Activated CD4-positive, alpha-beta memory T cell treated with anti-CD3 and anti-CD28 coated beads, Interleukin-2, amount 10 ng/mL, durations not matched to agents 7 days and 5 days (primary cell): ENCODE measurements at regions not wholly inside any gene's neighbourhood (a gene's known extent, or its start where the extent isn't known, plus 50 kb on each side); places are given as distances from the start of the nearest gene placed in this dataset.
"Not testable (repeated sequence)": the region's sequence is repeated elsewhere in the genome, so short reads cannot be mapped to it uniquely, and the experiment has no call there.

Experiments
- CTCF ChIA-PET: fragments of 350-600 bp; sonication (Branson Sonifier 250); formaldehyde crosslinking; loops from one replicate; lab custom pipeline; 2021; ENCODE audit warnings: antibody characterized with exemption, inconsistent platforms; lab: Charles Lee
- POLR2A ChIA-PET: fragments of 350-600 bp; sonication (Branson Sonifier 250); formaldehyde crosslinking; loops from one replicate; lab custom pipeline; 2021; ENCODE audit warnings: antibody characterized with exemption; lab: Charles Lee
- DNase-seq: peaks from one replicate; pipeline ENCODE4 v3.0.0-alpha.2; 2020
- H3K27ac Mint-ChIP-seq: one replicate; pipeline ENCODE4 v1.8.0; 2021; ENCODE audit warnings: mild to moderate bottlenecking, mixed read lengths
- H3K27me3 Mint-ChIP-seq: one replicate; pipeline ENCODE4 v1.8.0; 2021; ENCODE audit warnings: mixed read lengths
- H3K36me3 Mint-ChIP-seq: one replicate; pipeline ENCODE4 v1.8.0; 2021; ENCODE audit warnings: low read depth, mixed read lengths
- H3K4me1 Mint-ChIP-seq: one replicate; pipeline ENCODE4 v1.8.0; 2021; ENCODE audit warnings: mixed read lengths
- H3K4me3 Mint-ChIP-seq: one replicate; pipeline ENCODE4 v1.8.0; 2021; ENCODE audit warnings: mild to moderate bottlenecking, mixed read lengths
- H3K9me3 Mint-ChIP-seq: one replicate; pipeline ENCODE4 v1.8.0; 2021; ENCODE audit warnings: mixed read lengths

DNA sequence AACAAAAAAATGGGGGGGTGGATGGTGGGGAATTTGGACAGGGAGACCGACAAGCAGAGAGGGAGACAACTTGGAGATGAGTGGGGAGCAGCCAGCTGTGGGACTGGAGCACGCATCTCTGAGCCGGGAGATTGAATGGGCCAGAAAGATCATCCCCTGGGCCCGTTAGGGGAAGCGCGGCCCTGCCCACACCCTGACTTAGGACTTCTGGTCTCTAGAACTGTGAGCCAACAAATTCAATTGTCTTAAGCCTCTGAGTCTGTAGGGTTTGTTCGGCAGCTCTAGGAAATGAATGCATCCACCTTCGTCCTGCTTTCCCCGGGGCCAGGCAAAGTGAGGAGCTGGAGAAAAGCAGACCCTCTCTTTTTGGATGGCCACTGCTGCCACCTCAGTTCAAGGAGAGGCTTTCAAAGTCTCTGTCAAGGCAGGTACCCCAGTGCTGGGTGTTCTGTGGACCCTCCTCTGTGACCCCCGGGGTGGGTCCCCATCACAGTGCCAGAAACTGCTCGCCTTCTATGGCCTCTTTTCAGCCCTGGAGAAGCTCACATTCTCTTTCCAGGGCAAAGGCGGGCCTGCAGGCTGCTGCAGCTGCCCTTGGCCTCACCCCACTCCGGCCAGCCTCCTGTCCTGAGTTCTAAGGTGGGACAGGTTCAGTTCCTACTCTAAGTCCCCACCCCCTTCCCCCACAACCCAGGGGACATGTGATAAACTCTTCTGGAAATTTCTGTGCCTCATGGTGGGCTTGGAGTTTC lies 423.2 kb downstream of the RPS24 start:
- no peaks in the 10 kb centered on the region for H3K36me3 Mint-ChIP-seq
- DNase-seq, result no peak
- H3K27me3 Mint-ChIP-seq, result no peaks in the 10 kb centered on the region
- no peak overlapping the region for H3K4me3 Mint-ChIP-seq
- ChIA-PET POLR2A (no interaction called here), CTCF (no interaction called here)
- no peaks in the 10 kb centered on the region for H3K4me1 Mint-ChIP-seq
- H3K9me3 Mint-ChIP-seq, result no peaks in the 10 kb centered on the region
- H3K27ac Mint-ChIP-seq, result no peak overlapping the region

- DNase-seq, result no peak
- no peaks in the 10 kb centered on the region for H3K27me3 Mint-ChIP-seq
- ChIA-PET CTCF (no interaction called here), POLR2A (no interaction called here)
- H3K4me3 Mint-ChIP-seq, result no peak overlapping the region
- H3K36me3 Mint-ChIP-seq, result no peaks in the 10 kb centered on the region
- H3K9me3 Mint-ChIP-seq, result no peaks in the 10 kb centered on the region
- H3K27ac Mint-ChIP-seq, result no peak overlapping the region
- no peaks in the 10 kb centered on the region for H3K4me1 Mint-ChIP-seq
Measured at GRCh38 chr10:78457804-78458482, 424.3 kb downstream of the RPS24 start.

GRCh38 chr10:78458983-78459638 lies 425.4 kb downstream of the RPS24 start:
- Mint-ChIP-seq H3K4me1 (no peaks in the 10 kb centered on the region), H3K4me3 (no peak overlapping the region), H3K27me3 (no peaks in the 10 kb centered on the region), H3K36me3 (no peaks in the 10 kb centered on the region), H3K27ac (no peak overlapping the region), H3K9me3 (no peaks in the 10 kb centered on the region)
- POLR2A ChIA-PET, result no interaction called here
- CTCF ChIA-PET, result no interaction called here
- DNase-seq, result no peak

- no peak for DNase-seq
- H3K27ac Mint-ChIP-seq, result no peak overlapping the region
- H3K4me3 Mint-ChIP-seq, result no peak overlapping the region
- H3K36me3 Mint-ChIP-seq, result no peaks in the 10 kb centered on the region
- POLR2A ChIA-PET, result no interaction called here
- CTCF ChIA-PET, result no interaction called here
- H3K9me3 Mint-ChIP-seq, result no peaks in the 10 kb centered on the region
- no peaks in the 10 kb centered on the region for H3K4me1 Mint-ChIP-seq
- H3K27me3 Mint-ChIP-seq, result no peaks in the 10 kb centered on the region
Measured at GRCh38 chr10:78459639-78460037, 426.0 kb downstream of the RPS24 start.

GRCh38 chr10:78460204-78460603 lies 426.5 kb downstream of the RPS24 start:
- Mint-ChIP-seq H3K9me3 (no peaks in the 10 kb centered on the region), H3K27me3 (no peaks in the 10 kb centered on the region), H3K36me3 (no peaks in the 10 kb centered on the region), H3K27ac (no peak overlapping the region), H3K4me3 (no peak overlapping the region), H3K4me1 (no peaks in the 10 kb centered on the region)
- ChIA-PET CTCF (no interaction called here), POLR2A (no interaction called here)
- DNase-seq, result no peak

GRCh38 chr10:78461333-78461732 lies 427.7 kb downstream of the RPS24 start:
- Mint-ChIP-seq H3K4me3 (no peak overlapping the region), H3K36me3 (no peaks in the 10 kb centered on the region), H3K4me1 (no peaks in the 10 kb centered on the region), H3K9me3 (no peaks in the 10 kb centered on the region), H3K27me3 (no peaks in the 10 kb centered on the region), H3K27ac (no peak overlapping the region)
- DNase-seq, result no peak
- ChIA-PET POLR2A (no interaction called here), CTCF (no interaction called here)

DNA sequence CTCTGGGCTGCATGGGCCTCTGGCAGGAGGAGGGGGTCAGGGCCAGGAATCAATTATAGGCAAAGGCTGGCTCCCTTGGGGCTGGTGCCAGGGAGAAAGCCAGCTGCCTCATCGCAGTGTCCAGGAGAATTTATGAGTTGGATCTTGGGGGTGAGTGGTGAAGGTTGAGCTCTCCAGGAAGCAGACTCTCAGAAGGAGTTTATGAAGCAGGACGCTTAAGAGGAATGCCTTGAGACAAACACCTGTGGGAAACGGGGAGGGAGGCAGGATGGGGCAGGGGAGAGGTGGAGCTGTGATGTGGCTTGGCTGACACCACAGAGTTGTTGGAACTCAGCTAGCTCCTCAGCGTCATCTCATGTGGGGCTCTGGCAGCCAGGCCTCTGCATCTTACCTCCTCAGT lies 428.5 kb downstream of the RPS24 start:
- no peak for DNase-seq
- H3K36me3 Mint-ChIP-seq, result no peaks in the 10 kb centered on the region
- H3K27me3 Mint-ChIP-seq, result no peaks in the 10 kb centered on the region
- CTCF ChIA-PET, result no interaction called here
- H3K4me3 Mint-ChIP-seq, result no peak overlapping the region
- no peak overlapping the region for H3K27ac Mint-ChIP-seq
- POLR2A ChIA-PET, result no interaction called here
- no peaks in the 10 kb centered on the region for H3K9me3 Mint-ChIP-seq
- no peaks in the 10 kb centered on the region for H3K4me1 Mint-ChIP-seq

DNA sequence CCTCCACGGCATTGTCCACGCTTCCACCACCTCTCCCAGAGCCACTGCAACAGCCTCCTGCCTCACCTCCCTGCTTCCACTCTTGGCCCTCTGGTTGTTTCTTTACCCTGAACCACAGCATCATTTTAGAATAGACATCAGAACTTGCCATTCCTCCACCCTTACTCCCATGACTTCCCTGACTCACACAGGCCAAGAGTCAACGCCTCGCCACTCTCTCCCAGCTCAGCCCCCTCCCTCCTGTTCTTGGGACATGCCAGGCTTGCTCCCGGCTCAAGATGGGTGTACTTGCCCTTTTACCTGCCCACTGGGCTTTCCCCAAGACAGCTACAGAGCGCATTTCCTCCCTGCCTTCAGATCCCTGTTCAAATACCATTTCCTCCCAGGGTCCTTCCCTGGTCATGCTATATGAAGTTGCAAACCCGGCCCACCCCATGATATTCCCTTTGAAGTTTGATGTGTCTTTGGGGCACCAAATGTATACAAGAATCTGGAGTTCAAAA lies 429.1 kb downstream of the RPS24 start:
- Mint-ChIP-seq H3K27ac (no peak overlapping the region), H3K9me3 (no peaks in the 10 kb centered on the region), H3K4me1 (no peaks in the 10 kb centered on the region), H3K36me3 (no peaks in the 10 kb centered on the region), H3K4me3 (no peak overlapping the region), H3K27me3 (no peaks in the 10 kb centered on the region)
- ChIA-PET POLR2A (no interaction called here), CTCF (no interaction called here)
- no peak for DNase-seq

GRCh38 chr10:78464118-78464855 lies 430.6 kb downstream of the RPS24 start:
- Mint-ChIP-seq H3K27me3 (no peaks in the 10 kb centered on the region), H3K4me3 (no peak overlapping the region), H3K4me1 (no peaks in the 10 kb centered on the region), H3K27ac (no peak overlapping the region), H3K36me3 (no peaks in the 10 kb centered on the region), H3K9me3 (no peaks in the 10 kb centered on the region)
- CTCF ChIA-PET, result no interaction called here
- no peak for DNase-seq
- POLR2A ChIA-PET, result no interaction called here

GRCh38 chr10:78464856-78465267 lies 431.2 kb downstream of the RPS24 start:
- H3K9me3 Mint-ChIP-seq, result no peaks in the 10 kb centered on the region
- H3K4me3 Mint-ChIP-seq, result no peak overlapping the region
- no peaks in the 10 kb centered on the region for H3K36me3 Mint-ChIP-seq
- ChIA-PET POLR2A (no interaction called here), CTCF (no interaction called here)
- H3K27me3 Mint-ChIP-seq, result no peaks in the 10 kb centered on the region
- H3K4me1 Mint-ChIP-seq, result no peaks in the 10 kb centered on the region
- DNase-seq, result no peak
- no peak overlapping the region for H3K27ac Mint-ChIP-seq

- Mint-ChIP-seq H3K9me3 (no peaks in the 10 kb centered on the region), H3K36me3 (no peaks in the 10 kb centered on the region), H3K27me3 (no peaks in the 10 kb centered on the region), H3K27ac (no peak overlapping the region), H3K4me1 (no peaks in the 10 kb centered on the region), H3K4me3 (no peak overlapping the region)
- CTCF ChIA-PET, result no interaction called here
- POLR2A ChIA-PET, result no interaction called here
- DNase-seq, result no peak
Measured at GRCh38 chr10:78465431-78465830, 431.8 kb downstream of the RPS24 start.

- Mint-ChIP-seq H3K27me3 (no peaks in the 10 kb centered on the region), H3K36me3 (no peaks in the 10 kb centered on the region), H3K9me3 (no peaks in the 10 kb centered on the region), H3K4me3 (no peak overlapping the region), H3K4me1 (no peaks in the 10 kb centered on the region), H3K27ac (no peak overlapping the region)
- POLR2A ChIA-PET, result no interaction called here
- CTCF ChIA-PET, result no interaction called here
- no peak for DNase-seq
Measured at GRCh38 chr10:78467496-78468106, 433.9 kb downstream of the RPS24 start.

GRCh38 chr10:78468731-78469130 lies 435.1 kb downstream of the RPS24 start:
- DNase-seq, H3K4me1 Mint-ChIP-seq, H3K36me3 Mint-ChIP-seq, POLR2A ChIA-PET, CTCF ChIA-PET, H3K4me3 Mint-ChIP-seq, H3K27me3 Mint-ChIP-seq, H3K9me3 Mint-ChIP-seq, H3K27ac Mint-ChIP-seq: not testable (repeated sequence)
